Muscle of leg (tissue), 3 donors: ENCODE measurements at regions not wholly inside any gene's neighbourhood (a gene's known extent, or its start where the extent isn't known, plus 50 kb on each side); places are given as distances from the start of the nearest gene placed in this dataset.

Source experiments
- DNase-seq: peaks from one replicate; pipeline ENCODE4 v3.0.0; 2013
- H3K27ac ChIP-seq: one replicate; pipeline ENCODE4 v1.5.1; 2013; ENCODE audit warnings: mild to moderate bottlenecking, low read length, control low read depth
- H3K27me3 ChIP-seq: one replicate; pipeline ENCODE4 v1.6.1; 2013; ENCODE audit warnings: low read length; ENCODE audit not compliant: control insufficient read depth, insufficient read depth
- H3K36me3 ChIP-seq: one replicate; pipeline ENCODE4 v1.6.1; 2013; ENCODE audit warnings: low read length; ENCODE audit not compliant: control insufficient read depth, insufficient read depth
- H3K4me1 ChIP-seq: one replicate; pipeline ENCODE4 v1.6.1; 2013; ENCODE audit warnings: low read length; ENCODE audit not compliant: control insufficient read depth, insufficient read depth
- H3K4me3 ChIP-seq: one replicate; pipeline ENCODE4 v1.5.1; 2013; ENCODE audit warnings: low read length, control low read depth
- H3K9me3 ChIP-seq: replicated peaks from 2 replicates; pipeline ENCODE4 v1.6.1; 2013; ENCODE audit warnings: low read depth, low read length; ENCODE audit not compliant: control insufficient read depth
- WGBS: methylation state at CpG from one replicate; pipeline ENCODE4 v1.1.5; 2013; ENCODE audit warnings: missing lambda C conversion rate; ENCODE audit not compliant: insufficient coverage; 5-methylcytosine and 5-hydroxymethylcytosine counted together

GRCh38 chr16:85302018-85302847 is 190.0 kb upstream of the CIBAR2 start:
- Histone ChIP-seq H3K27ac (no peak overlapping the region), H3K4me3 (no peak overlapping the region), H3K27me3 (no peaks in the 10 kb centered on the region), H3K9me3 (no peaks in the 10 kb centered on the region), H3K4me1 (peaks cover 60% of the 10 kb centered on the region), H3K36me3 (no peaks in the 10 kb centered on the region)
- no peak for DNase-seq
- 72% methylated on average over 16 of the region's 24 CpGs for WGBS

GRCh38 chr16:85302848-85303353 is 190.6 kb upstream of the CIBAR2 start:
- peaks cover 65% of the 10 kb centered on the region for H3K4me1 ChIP-seq
- 71% methylated on average over 24 of the region's 26 CpGs for WGBS

GRCh38 chr16:85303354-85303883 is 191.1 kb upstream of the CIBAR2 start:
- Histone ChIP-seq H3K4me1 (peaks cover 70% of the 10 kb centered on the region), H3K27ac (no peak overlapping the region), H3K27me3 (no peaks in the 10 kb centered on the region), H3K4me3 (no peak overlapping the region), H3K9me3 (no peaks in the 10 kb centered on the region), H3K36me3 (no peaks in the 10 kb centered on the region)
- DNase-seq: peak; percentile 57
- 54% methylated on average over 36 of the region's 36 CpGs for WGBS

More at GRCh38 chr16:85302848-85303353, 190.6 kb upstream of the CIBAR2 start:
- H3K9me3 ChIP-seq: no peaks in the 10 kb centered on the region
- H3K27ac ChIP-seq: no peak overlapping the region
- H3K36me3 ChIP-seq: no peaks in the 10 kb centered on the region
- no peaks in the 10 kb centered on the region for H3K27me3 ChIP-seq
- H3K4me3 ChIP-seq: no peak overlapping the region
- no peak for DNase-seq

GRCh38 chr16:85304337-85304736 is 192.1 kb upstream of the CIBAR2 start:
- DNase-seq: no peak
- H3K36me3 ChIP-seq: no peaks in the 10 kb centered on the region
- WGBS: 70% methylated on average over 9 of the region's 9 CpGs

GRCh38 chr16:85306071-85306792 is 194.0 kb upstream of the CIBAR2 start:
- WGBS: 37% methylated on average over 10 of the region's 12 CpGs
- Histone ChIP-seq H3K36me3 (no peaks in the 10 kb centered on the region), H3K4me3 (no peak overlapping the region), H3K27me3 (no peaks in the 10 kb centered on the region), H3K27ac (peak overlapping the region; percentile 51), H3K4me1 (peaks cover 90% of the 10 kb centered on the region), H3K9me3 (no peaks in the 10 kb centered on the region)
- peak; percentile 87 for DNase-seq

More at GRCh38 chr16:85304337-85304736, 192.1 kb upstream of the CIBAR2 start:
- H3K9me3 ChIP-seq: no peaks in the 10 kb centered on the region
- no peaks in the 10 kb centered on the region for H3K27me3 ChIP-seq
- H3K4me3 ChIP-seq: no peak overlapping the region
- no peak overlapping the region for H3K27ac ChIP-seq
- H3K4me1 ChIP-seq: peaks cover 79% of the 10 kb centered on the region

- WGBS: 73% methylated on average over 13 of the region's 19 CpGs
- no peak for DNase-seq
- no peaks in the 10 kb centered on the region for H3K9me3 ChIP-seq
- no peak overlapping the region for H3K27ac ChIP-seq
- H3K27me3 ChIP-seq: no peaks in the 10 kb centered on the region
- no peaks in the 10 kb centered on the region for H3K36me3 ChIP-seq
- no peak overlapping the region for H3K4me3 ChIP-seq
- peaks cover 90% of the 10 kb centered on the region for H3K4me1 ChIP-seq
Measured at GRCh38 chr16:85306793-85307551, 194.7 kb upstream of the CIBAR2 start.

GRCh38 chr16:85307552-85308364 is 195.5 kb upstream of the CIBAR2 start:
- Histone ChIP-seq H3K4me3 (no peak overlapping the region), H3K36me3 (no peaks in the 10 kb centered on the region), H3K9me3 (no peaks in the 10 kb centered on the region), H3K4me1 (peaks cover 94% of the 10 kb centered on the region), H3K27me3 (no peaks in the 10 kb centered on the region), H3K27ac (peak overlapping the region; percentile 70)
- no peak for DNase-seq
- WGBS: 54% methylated on average over 15 of the region's 24 CpGs

GRCh38 chr16:85308611-85309540 is 196.6 kb upstream of the CIBAR2 start:
- no peaks in the 10 kb centered on the region for H3K36me3 ChIP-seq
- H3K9me3 ChIP-seq: no peaks in the 10 kb centered on the region
- peaks cover 94% of the 10 kb centered on the region for H3K4me1 ChIP-seq
- H3K4me3 ChIP-seq: no peak overlapping the region
- H3K27ac ChIP-seq: peak overlapping the region; percentile 87
- WGBS: 43% methylated on average over 12 of the region's 17 CpGs
- no peak for DNase-seq
- no peaks in the 10 kb centered on the region for H3K27me3 ChIP-seq
